SK-N-DZ (cell line): ENCODE measurements at regions not wholly inside any gene's neighbourhood (a gene's known extent, or its start where the extent isn't known, plus 50 kb on each side); places are given as distances from the start of the nearest gene placed in this dataset.
"Not testable (repeated sequence)": the region's sequence is repeated elsewhere in the genome, so short reads cannot be mapped to it uniquely, and the experiment has no call there.

Experiments
- DNase-seq: peaks from one replicate; pipeline ENCODE4 v3.0.0-alpha.2; 2015; ENCODE audit warnings: low spot score

GRCh38 chrX:27404366-27404765, 58.8 kb downstream of the PPP4R3C start:
- no peak for DNase-seq

- DNase-seq, result no peak
Observed at GRCh38 chrX:27399146-27399456, 64.0 kb downstream of the PPP4R3C start.

- DNase-seq, result no peak
Observed at GRCh38 chrX:27391623-27392022, 71.5 kb downstream of the PPP4R3C start.

- no peak for DNase-seq
Observed at GRCh38 chrX:27381419-27381818, 81.7 kb downstream of the PPP4R3C start.

GRCh38 chrX:27380163-27380845, 82.8 kb downstream of the PPP4R3C start:
- no peak for DNase-seq

GRCh38 chrX:27354021-27354420, 109.1 kb downstream of the PPP4R3C start:
- DNase-seq, result no peak

- DNase-seq, result no peak
Observed at GRCh38 chrX:27350476-27350875, 112.7 kb downstream of the PPP4R3C start.

- DNase-seq, result peak; percentile 1
Observed at GRCh38 chrX:27336466-27337091, 126.6 kb downstream of the PPP4R3C start.

- DNase-seq, result no peak
Observed at GRCh38 chrX:27321632-27322031, 141.5 kb downstream of the PPP4R3C start.

GRCh38 chrX:27309406-27309805, 153.7 kb downstream of the PPP4R3C start:
- no peak for DNase-seq

GRCh38 chrX:27307546-27307945, 155.6 kb downstream of the PPP4R3C start:
- DNase-seq, result no peak

- DNase-seq, result not testable (repeated sequence)
Observed at GRCh38 chrX:27292552-27292951, 170.6 kb downstream of the PPP4R3C start.

GRCh38 chrX:27276751-27277150, 186.4 kb downstream of the PPP4R3C start:
- no peak for DNase-seq

- DNase-seq, result no peak
Observed at GRCh38 chrX:27254656-27255055, 208.5 kb downstream of the PPP4R3C start.

GRCh38 chrX:27251369-27251768, 211.8 kb downstream of the PPP4R3C start:
- no peak for DNase-seq

- DNase-seq, result no peak
Observed at GRCh38 chrX:27242581-27242980, 220.6 kb downstream of the PPP4R3C start.

- no peak for DNase-seq
Observed at GRCh38 chrX:27241981-27242380, 221.2 kb downstream of the PPP4R3C start.

- DNase-seq, result not testable (repeated sequence)
Observed at GRCh38 chrX:27240042-27240441, 223.1 kb downstream of the PPP4R3C start.

- no peak for DNase-seq
Observed at GRCh38 chrX:27236681-27237080, 226.5 kb downstream of the PPP4R3C start.

- no peak for DNase-seq
Observed at GRCh38 chrX:27229721-27230120, 233.4 kb downstream of the PPP4R3C start.

GRCh38 chrX:27222661-27223060, 240.5 kb downstream of the PPP4R3C start:
- DNase-seq, result no peak

GRCh38 chrX:27186671-27187070, 276.5 kb downstream of the PPP4R3C start:
- DNase-seq, result peak; percentile 23

- no peak for DNase-seq
Observed at GRCh38 chrX:27163236-27163635, 299.9 kb downstream of the PPP4R3C start.

- no peak for DNase-seq
Observed at GRCh38 chrX:27162496-27162895, 300.6 kb downstream of the PPP4R3C start.
